IMR-90 (cell line): ENCODE measurements at regions not wholly inside any gene's neighbourhood (a gene's known extent, or its start where the extent isn't known, plus 50 kb on each side); places are given as distances from the start of the nearest gene placed in this dataset.

Source experiments
- ATAC-seq: fragments of 200-7000 bp; cut with Tn5 transposase; 2 replicates; pipeline ENCODE4 v1.9.1; 2020; ENCODE audit warnings: low read depth, mild to moderate bottlenecking, moderate library complexity
- BruUV-seq: library from RNA; stranded (reverse); fragments of 400-500 nt; replicated peaks from 2 replicates; lab custom pipeline; 2021; lab: Mats Ljungman, UMichigan
- CTCF ChIA-PET: fragments of 300-600 bp; formaldehyde crosslinking; extraction: SDS; loops from one replicate; lab custom pipeline; 2021; ENCODE audit warnings: antibody characterized with exemption; lab: Yijun Ruan, JAX
- POLR2A ChIA-PET: fragments of 300-600 bp; sonication (Branson Sonifier 250); formaldehyde crosslinking; loops from one replicate; lab custom pipeline; 2022; ENCODE audit warnings: antibody characterized with exemption; ENCODE audit not compliant: unreplicated experiment; lab: Charles Lee
- DNase-seq: peaks from one replicate; pipeline ENCODE4 v3.0.0; 2013
- H2AFZ ChIP-seq: replicated peaks from 2 replicates; pipeline ENCODE3; 2013; ENCODE audit warnings: low read length, mild to moderate bottlenecking; ENCODE audit not compliant: poor library complexity
- H2AK5ac ChIP-seq: 2 replicates; pipeline ENCODE4 v1.6.1; 2013; ENCODE audit warnings: low read depth, low read length, inconsistent platforms
- H2AK9ac ChIP-seq: replicated peaks from 2 replicates; pipeline ENCODE3; 2013; ENCODE audit warnings: mild to moderate bottlenecking, low read depth, low read length, moderate library complexity; ENCODE audit not compliant: poor library complexity
- H2BK120ac ChIP-seq: 2 replicates; pipeline ENCODE4 v1.6.1; 2013; ENCODE audit warnings: low read depth, low read length, inconsistent platforms
- H2BK15ac ChIP-seq: 3 replicates; pipeline ENCODE4 v1.6.1; 2013; ENCODE audit warnings: low read depth, low read length, inconsistent platforms
- H2BK20ac ChIP-seq: 2 replicates; pipeline ENCODE4 v1.6.1; 2013; ENCODE audit warnings: low read depth, mild to moderate bottlenecking, inconsistent platforms, low read length, moderate library complexity
- H2BK5ac ChIP-seq: 2 replicates; pipeline ENCODE4 v1.6.1; 2013; ENCODE audit warnings: mild to moderate bottlenecking, low read depth, low read length, inconsistent platforms; ENCODE audit not compliant: poor library complexity, severe bottlenecking
- H3K14ac ChIP-seq: replicated peaks from 2 replicates; pipeline ENCODE4 v1.6.1; 2013; ENCODE audit warnings: low read depth, low read length, inconsistent platforms
- H3K18ac ChIP-seq: 2 replicates; pipeline ENCODE4 v1.6.1; 2013; ENCODE audit warnings: low read depth, low read length, control low read depth
- H3K23ac ChIP-seq: 2 replicates; pipeline ENCODE4 v1.6.1; 2013; ENCODE audit warnings: low read depth, low read length, inconsistent platforms
- H3K27ac ChIP-seq: 2 replicates; pipeline ENCODE4 v1.5.1; 2013; ENCODE audit warnings: mild to moderate bottlenecking, control low read depth, low read length; ENCODE audit not compliant: insufficient read depth
- H3K27me3 ChIP-seq: 2 replicates; pipeline ENCODE4 v1.6.1; 2013; ENCODE audit warnings: low read length; ENCODE audit not compliant: control insufficient read depth, insufficient read depth
- H3K36me3 ChIP-seq: 2 replicates; pipeline ENCODE4 v1.6.1; 2013; ENCODE audit warnings: low read length, mixed read lengths; ENCODE audit not compliant: control insufficient read depth, insufficient read depth
- H3K4ac ChIP-seq: 2 replicates; pipeline ENCODE4 v1.6.1; 2013; ENCODE audit warnings: low read depth, low read length, inconsistent platforms
- H3K4me1 ChIP-seq: 2 replicates; pipeline ENCODE4 v1.6.1; 2013; ENCODE audit warnings: low read length, mixed read lengths; ENCODE audit not compliant: control insufficient read depth, insufficient read depth
- H3K4me2 ChIP-seq: 2 replicates; pipeline ENCODE4 v1.6.1; 2013; ENCODE audit warnings: low read depth, mild to moderate bottlenecking, control low read depth, low read length, moderate library complexity
- H3K4me3 ChIP-seq: 2 replicates; pipeline ENCODE4 v1.5.1; 2013; ENCODE audit warnings: low read depth, mild to moderate bottlenecking, control low read depth, low read length, moderate library complexity; ENCODE audit not compliant: insufficient read depth
- H3K56ac ChIP-seq: 2 replicates; pipeline ENCODE4 v1.6.1; 2013; ENCODE audit warnings: low read length, inconsistent platforms; ENCODE audit not compliant: insufficient read depth; ENCODE audit errors: extremely low read depth
- H3K79me1 ChIP-seq, 2 experiments: 2 replicates each; pipeline ENCODE4 v1.6.1; 2013; ENCODE audit warnings: low read length in 2 of 2, inconsistent platforms in 1 of 2, low read depth in 1 of 2
- H3K9ac ChIP-seq: 2 replicates; pipeline ENCODE4 v1.6.1; 2013; ENCODE audit warnings: low read depth, low read length, control low read depth
- H3K9me1 ChIP-seq: 2 replicates; pipeline ENCODE4 v1.6.1; 2013; ENCODE audit warnings: low read length, inconsistent platforms; ENCODE audit not compliant: insufficient read depth
- H3K9me3 ChIP-seq: 2 replicates; pipeline ENCODE4 v1.6.1; 2013; ENCODE audit warnings: low read length; ENCODE audit not compliant: control insufficient read depth, insufficient read depth
- H4K20me1 ChIP-seq: 2 replicates; pipeline ENCODE4 v1.6.1; 2013; ENCODE audit warnings: low read length, inconsistent platforms; ENCODE audit not compliant: insufficient read depth
- H4K5ac ChIP-seq: 2 replicates; pipeline ENCODE4 v1.6.1; 2013; ENCODE audit warnings: mild to moderate bottlenecking, low read depth, low read length, control low read depth
- H4K8ac ChIP-seq, 2 experiments: 2 replicates each; pipeline ENCODE4 v1.6.1; 2013; ENCODE audit warnings: low read depth in 2 of 2, low read length in 2 of 2, control low read depth in 1 of 2, inconsistent platforms in 1 of 2
- H4K91ac ChIP-seq: 2 replicates; pipeline ENCODE4 v1.6.1; 2013; ENCODE audit warnings: low read depth, low read length, inconsistent platforms; ENCODE audit not compliant: insufficient read depth
- CEBPB ChIP-seq: IDR thresholded peaks from 2 replicates; pipeline ENCODE4 v1.6.1; 2012; ENCODE audit warnings: low read depth, low read length, improper control_type of control experiment
- MAFK ChIP-seq: IDR thresholded peaks from 2 replicates; pipeline ENCODE4 v1.6.1; 2012; ENCODE audit warnings: low read depth, low read length, improper control_type of control experiment
- MXI1 ChIP-seq: IDR thresholded peaks from 2 replicates; pipeline ENCODE4 v1.6.1; 2012; ENCODE audit warnings: low read depth, mild to moderate bottlenecking, low read length, moderate library complexity, borderline replicate concordance
- RCOR1 ChIP-seq: IDR thresholded peaks from 2 replicates; pipeline ENCODE4 v1.6.1; 2012; ENCODE audit warnings: mild to moderate bottlenecking, low read length, improper control_type of control experiment; ENCODE audit not compliant: insufficient replicate concordance
- dilution Hi-C: fragments of 300-500 bp; cut with HindIII; formaldehyde crosslinking; loops from one replicate; pipeline ENCODE4 v1.14.3; 2018; ENCODE audit warnings: low sequenced_read_pairs; ENCODE audit not compliant: unreplicated experiment
- in situ Hi-C: fragments of 300-500 bp; cut with MboI; formaldehyde crosslinking; loops from 3 replicates; pipeline ENCODE4 v1.14.3; 2019; ENCODE audit warnings: low sequenced_read_pairs, inconsistent platforms, mixed read lengths
- intact Hi-C: fragments of 100-400 bp; cut with micrococcal nuclease; formaldehyde crosslinking; loops from 2 replicates; pipeline ENCODE4 v1.10.0; 2022
- TF ChIP-seq, protein P1 (sequence below): fragments of 150-350 bp; IDR thresholded peaks from 2 replicates; pipeline ENCODE4 v1.6.1; 2017; ENCODE audit warnings: mild to moderate bottlenecking, antibody characterized with exemption, low read length, low read depth

GRCh38 chr12:61853945-61854344 is 406.3 kb upstream of the USP15 start:
- Histone ChIP-seq H3K27me3 (no peaks in the 10 kb centered on the region), H2BK120ac (no peak overlapping the region), H4K8ac (no peak overlapping the region), H3K27ac (no peak overlapping the region), H3K4ac (no peak overlapping the region), H3K79me1 (no peaks in the 10 kb centered on the region), H3K36me3 (no peaks in the 10 kb centered on the region), H3K9ac (no peak overlapping the region), H4K20me1 (no peaks in the 10 kb centered on the region), H2AK9ac (no peak overlapping the region), H2BK15ac (no peak overlapping the region), H4K5ac (no peak overlapping the region), H4K91ac (no peak overlapping the region), H3K4me2 (no peak overlapping the region), H3K4me1 (no peaks in the 10 kb centered on the region), H3K56ac (no peak overlapping the region), H3K9me1 (no peaks in the 10 kb centered on the region), H3K9me3 (peaks cover 10% of the 10 kb centered on the region), H3K23ac (no peak overlapping the region), H2AFZ (no peak overlapping the region), H2BK20ac (no peak overlapping the region), H2BK5ac (no peak overlapping the region), H3K4me3 (no peak overlapping the region), H2AK5ac (no peak overlapping the region), H3K18ac (no peak overlapping the region), H3K14ac (no peak overlapping the region)
- DNase-seq: no peak
- POLR2A ChIA-PET: no interaction called here
- BruUV-seq: no TSS peak
- TF ChIP-seq CEBPB (no peak), RCOR1 (no peak), MAFK (peak; percentile 97), MXI1 (no peak)
- TF ChIP-seq, protein P1, sequence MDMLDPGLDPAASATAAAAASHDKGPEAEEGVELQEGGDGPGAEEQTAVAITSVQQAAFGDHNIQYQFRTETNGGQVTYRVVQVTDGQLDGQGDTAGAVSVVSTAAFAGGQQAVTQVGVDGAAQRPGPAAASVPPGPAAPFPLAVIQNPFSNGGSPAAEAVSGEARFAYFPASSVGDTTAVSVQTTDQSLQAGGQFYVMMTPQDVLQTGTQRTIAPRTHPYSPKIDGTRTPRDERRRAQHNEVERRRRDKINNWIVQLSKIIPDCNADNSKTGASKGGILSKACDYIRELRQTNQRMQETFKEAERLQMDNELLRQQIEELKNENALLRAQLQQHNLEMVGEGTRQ: no peak
- dilution Hi-C loops (no loop called here), intact Hi-C loops (no loop called here), in situ Hi-C loops (no loop called here)
- CTCF ChIA-PET: interaction anchor here (0.5 kb wide), 1 partner anchor 1166 kb away, joined by 4 read pairs; no protein-coding TSS in a partner anchor
- ATAC-seq: no peak
